ENCODE measurements at regions not wholly inside any gene's neighbourhood (a gene's known extent, or its start where the extent isn't known, plus 50 kb on each side); places are given as distances from the start of the nearest gene placed in this dataset.

GRCh38 chr6:95128439-95128838 is 448.9 kb upstream of the MANEA start:
- TF ChIP-seq, protein P1, sequence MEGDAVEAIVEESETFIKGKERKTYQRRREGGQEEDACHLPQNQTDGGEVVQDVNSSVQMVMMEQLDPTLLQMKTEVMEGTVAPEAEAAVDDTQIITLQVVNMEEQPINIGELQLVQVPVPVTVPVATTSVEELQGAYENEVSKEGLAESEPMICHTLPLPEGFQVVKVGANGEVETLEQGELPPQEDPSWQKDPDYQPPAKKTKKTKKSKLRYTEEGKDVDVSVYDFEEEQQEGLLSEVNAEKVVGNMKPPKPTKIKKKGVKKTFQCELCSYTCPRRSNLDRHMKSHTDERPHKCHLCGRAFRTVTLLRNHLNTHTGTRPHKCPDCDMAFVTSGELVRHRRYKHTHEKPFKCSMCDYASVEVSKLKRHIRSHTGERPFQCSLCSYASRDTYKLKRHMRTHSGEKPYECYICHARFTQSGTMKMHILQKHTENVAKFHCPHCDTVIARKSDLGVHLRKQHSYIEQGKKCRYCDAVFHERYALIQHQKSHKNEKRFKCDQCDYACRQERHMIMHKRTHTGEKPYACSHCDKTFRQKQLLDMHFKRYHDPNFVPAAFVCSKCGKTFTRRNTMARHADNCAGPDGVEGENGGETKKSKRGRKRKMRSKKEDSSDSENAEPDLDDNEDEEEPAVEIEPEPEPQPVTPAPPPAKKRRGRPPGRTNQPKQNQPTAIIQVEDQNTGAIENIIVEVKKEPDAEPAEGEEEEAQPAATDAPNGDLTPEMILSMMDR (IDR thresholded peaks at IDR 0.05), result no peak
- TF ChIP-seq ZFX (IDR thresholded peaks at IDR 0.05; ENCODE audit: borderline replicate concordance), result no peak
